ENCODE measurements at regions not wholly inside any gene's neighbourhood (a gene's known extent, or its start where the extent isn't known, plus 50 kb on each side); places are given as distances from the start of the nearest gene placed in this dataset.

- intact Hi-C loops (cut with DNase I), result no loop called here
- 55 to 77% methylated on average over 1 of the region's 1 CpG for WGBS, 2 donors
- H3K4me1 ChIP-seq, result no peaks in the 10 kb centered on the region
- no peaks in the 10 kb centered on the region for H3K27me3 ChIP-seq
- H3K4me3 ChIP-seq, result no peak overlapping the region
- no peak for DNase-seq
- H3K27ac ChIP-seq, result no peak overlapping the region
- H3K36me3 ChIP-seq, result no peaks in the 10 kb centered on the region
- no peaks in the 10 kb centered on the region for H3K9me3 ChIP-seq
- TF ChIP-seq EP300 (IDR thresholded peaks at IDR 0.05), result no peak
- no peak for TF ChIP-seq POLR2A (IDR thresholded peaks at IDR 0.05)
- TF ChIP-seq, protein P1, sequence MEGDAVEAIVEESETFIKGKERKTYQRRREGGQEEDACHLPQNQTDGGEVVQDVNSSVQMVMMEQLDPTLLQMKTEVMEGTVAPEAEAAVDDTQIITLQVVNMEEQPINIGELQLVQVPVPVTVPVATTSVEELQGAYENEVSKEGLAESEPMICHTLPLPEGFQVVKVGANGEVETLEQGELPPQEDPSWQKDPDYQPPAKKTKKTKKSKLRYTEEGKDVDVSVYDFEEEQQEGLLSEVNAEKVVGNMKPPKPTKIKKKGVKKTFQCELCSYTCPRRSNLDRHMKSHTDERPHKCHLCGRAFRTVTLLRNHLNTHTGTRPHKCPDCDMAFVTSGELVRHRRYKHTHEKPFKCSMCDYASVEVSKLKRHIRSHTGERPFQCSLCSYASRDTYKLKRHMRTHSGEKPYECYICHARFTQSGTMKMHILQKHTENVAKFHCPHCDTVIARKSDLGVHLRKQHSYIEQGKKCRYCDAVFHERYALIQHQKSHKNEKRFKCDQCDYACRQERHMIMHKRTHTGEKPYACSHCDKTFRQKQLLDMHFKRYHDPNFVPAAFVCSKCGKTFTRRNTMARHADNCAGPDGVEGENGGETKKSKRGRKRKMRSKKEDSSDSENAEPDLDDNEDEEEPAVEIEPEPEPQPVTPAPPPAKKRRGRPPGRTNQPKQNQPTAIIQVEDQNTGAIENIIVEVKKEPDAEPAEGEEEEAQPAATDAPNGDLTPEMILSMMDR (IDR thresholded peaks at IDR 0.05), result no peak
- TF ChIP-seq POLR2AphosphoS5 (IDR thresholded peaks at IDR 0.05), result no peak
These were observed 1035.0 kb downstream of the SLC16A7 start for GRCh38 chr12:60630796-60631195.

DNA sequence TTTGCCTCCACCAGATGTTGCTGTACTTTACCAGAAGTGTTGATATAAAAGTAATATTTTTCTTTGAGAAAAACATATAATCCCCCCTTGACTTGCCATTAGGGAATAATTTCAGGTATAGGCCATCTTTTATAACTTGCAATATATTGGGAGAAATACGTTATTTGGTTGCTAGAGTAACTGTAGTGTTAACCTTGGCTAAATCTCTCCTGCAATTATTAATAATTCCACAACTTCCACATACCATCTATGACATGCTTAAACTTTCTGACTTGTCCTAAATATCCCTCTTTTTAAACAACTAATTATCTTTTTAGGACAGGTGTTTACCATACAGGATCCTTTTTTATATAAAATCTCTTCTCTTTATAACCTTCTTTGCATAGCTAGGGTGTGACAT lies 1048.2 kb downstream of the SLC16A7 start:
- DNase-seq, result no peak
- intact Hi-C loops (cut with DNase I), result no loop called here
- Histone ChIP-seq H3K4me1 (no peaks in the 10 kb centered on the region), H3K9me3 (peaks cover 0 to 3% (median 0%) of the 10 kb centered on the region in 4 donors), H3K36me3 (no peaks in the 10 kb centered on the region), H3K27me3 (no peaks in the 10 kb centered on the region), H3K4me3 (no peak overlapping the region), H3K27ac (no peak overlapping the region)
- no peak for TF ChIP-seq POLR2A (IDR thresholded peaks at IDR 0.05)
- TF ChIP-seq POLR2AphosphoS5 (IDR thresholded peaks at IDR 0.05), result no peak
- TF ChIP-seq, protein P1 (IDR thresholded peaks at IDR 0.05), result no peak
- TF ChIP-seq EP300 (IDR thresholded peaks at IDR 0.05), result no peak
- WGBS, 2 donors, result 19 to 66% methylated on average over 1 of the region's 1 CpG

DNA sequence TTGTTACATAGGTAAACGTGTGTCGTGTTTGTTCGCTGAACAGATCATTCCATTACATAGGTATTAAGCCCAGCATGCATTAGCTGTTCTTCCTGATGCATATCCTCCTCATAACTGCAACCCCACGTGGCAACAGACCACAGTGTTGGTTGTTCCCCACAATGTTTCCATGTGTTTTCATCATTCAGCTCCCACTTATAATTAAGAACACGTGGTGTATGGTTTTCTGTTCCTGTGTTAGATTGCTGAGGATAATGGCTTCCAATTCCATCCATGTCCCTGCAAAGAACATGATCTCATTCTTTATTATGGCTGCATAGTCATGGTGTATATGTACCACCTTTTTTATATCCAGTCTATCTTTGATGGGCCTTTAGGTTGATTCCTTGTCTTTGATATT lies 1071.1 kb downstream of the SLC16A7 start:
- no peaks in the 10 kb centered on the region for H3K36me3 ChIP-seq
- TF ChIP-seq, protein P1 (IDR thresholded peaks at IDR 0.05), result no peak
- TF ChIP-seq POLR2A (IDR thresholded peaks at IDR 0.05) (no peak), EP300 (IDR thresholded peaks at IDR 0.05) (no peak), POLR2AphosphoS5 (IDR thresholded peaks at IDR 0.05) (no peak)
- H3K4me1 ChIP-seq, result no peaks in the 10 kb centered on the region
- no peak overlapping the region for H3K4me3 ChIP-seq
- no peak overlapping the region for H3K27ac ChIP-seq
- H3K9me3 ChIP-seq, result peaks cover 0 to 5% (median 0%) of the 10 kb centered on the region in 4 donors
- intact Hi-C loops (cut with DNase I), result no loop called here
- no peak for DNase-seq
- 51 to 80% methylated on average over 5 of the region's 5 CpGs for WGBS, 2 donors
- no peaks in the 10 kb centered on the region for H3K27me3 ChIP-seq

DNA sequence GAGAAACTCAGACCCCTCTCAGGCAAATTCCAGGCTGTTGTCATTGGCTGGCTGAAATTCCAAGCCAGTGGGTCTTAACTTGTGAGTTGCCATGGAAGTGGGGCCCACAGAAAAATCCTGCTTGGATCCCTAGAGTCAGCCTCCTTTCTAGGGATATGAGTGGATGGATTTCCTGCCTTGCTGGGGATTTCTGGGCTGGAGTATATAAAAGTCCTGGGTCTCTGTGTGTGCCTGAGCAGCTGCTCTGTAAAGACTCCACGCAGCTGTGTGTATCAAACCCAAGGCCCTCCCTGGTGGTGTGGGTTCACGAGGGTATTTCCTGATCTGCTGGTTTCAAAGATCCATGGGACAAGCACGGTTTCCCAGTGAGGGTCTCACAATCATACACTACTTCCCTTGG lies 1077.1 kb downstream of the SLC16A7 start:
- TF ChIP-seq EP300 (IDR thresholded peaks at IDR 0.05), result no peak
- no peak for TF ChIP-seq POLR2A (IDR thresholded peaks at IDR 0.05)
- TF ChIP-seq POLR2AphosphoS5 (IDR thresholded peaks at IDR 0.05), result no peak
- TF ChIP-seq, protein P1 (IDR thresholded peaks at IDR 0.05), result no peak
- DNase-seq, result no peak
- intact Hi-C loops (cut with DNase I), result no loop called here
- WGBS, 2 donors, result 65 to 73% methylated on average over 3 of the region's 3 CpGs
- Histone ChIP-seq H3K4me3 (no peak overlapping the region), H3K36me3 (no peaks in the 10 kb centered on the region), H3K27ac (no peak overlapping the region), H3K27me3 (no peaks in the 10 kb centered on the region), H3K9me3 (peaks cover 0 to 18% (median 0%) of the 10 kb centered on the region in 4 donors), H3K4me1 (no peaks in the 10 kb centered on the region)

DNA sequence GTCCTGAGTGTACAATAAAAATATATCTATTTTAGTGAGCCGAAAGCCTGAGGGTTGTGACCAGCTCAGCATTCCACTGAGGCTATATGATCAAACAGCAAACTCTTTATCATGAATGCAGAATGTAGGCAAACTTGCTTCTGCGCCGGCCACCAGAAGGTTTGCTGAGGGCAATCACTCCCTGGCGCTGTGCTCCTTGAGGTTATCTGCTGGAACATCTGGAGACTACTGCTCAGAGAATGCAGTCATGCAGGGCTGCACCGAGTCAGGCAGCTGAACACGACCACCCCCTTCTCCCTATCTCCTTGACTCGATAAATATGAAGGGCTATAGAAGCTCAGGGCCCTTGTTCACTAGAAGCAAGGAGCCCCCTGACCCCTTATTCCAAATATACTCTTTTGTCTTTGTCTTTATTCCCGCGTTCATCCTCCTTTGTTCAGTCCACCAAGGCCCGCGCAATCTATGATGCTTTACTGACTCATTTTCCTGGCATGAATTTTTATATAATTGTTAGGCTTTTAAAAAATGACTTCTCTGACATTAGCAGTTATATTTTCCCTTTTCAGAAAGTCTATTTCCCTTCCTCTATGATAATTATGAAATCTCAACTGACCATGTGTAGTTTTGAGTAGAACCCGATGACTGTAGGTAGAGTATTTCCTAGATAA lies 1089.3 kb downstream of the SLC16A7 start:
- intact Hi-C loops (cut with DNase I), result no loop called here
- no peak for TF ChIP-seq POLR2AphosphoS5 (IDR thresholded peaks at IDR 0.05)
- no peak for TF ChIP-seq POLR2A (IDR thresholded peaks at IDR 0.05)
- TF ChIP-seq EP300 (IDR thresholded peaks at IDR 0.05), result no peak
- no peak overlapping the region for H3K4me3 ChIP-seq

More for the DNA sequence above, 1089.3 kb downstream of the SLC16A7 start:
- no peak for DNase-seq
- peaks cover 0 to 2% (median 0%) of the 10 kb centered on the region in 4 donors for H3K9me3 ChIP-seq
- no peaks in the 10 kb centered on the region for H3K27me3 ChIP-seq
- no peaks in the 10 kb centered on the region for H3K4me1 ChIP-seq
- WGBS, 2 donors, result 71 to 75% methylated on average over 12 of the region's 12 CpGs
- H3K27ac ChIP-seq, result no peak overlapping the region
- no peaks in the 10 kb centered on the region for H3K36me3 ChIP-seq

All from sigmoid colon (tissue), 6 donors.